Dedifferentiated amniotic fluid mesenchymal stem cell (primary cell): ENCODE measurements at regions not wholly inside any gene's neighbourhood (a gene's known extent, or its start where the extent isn't known, plus 50 kb on each side); places are given as distances from the start of the nearest gene placed in this dataset.

ENCODE experiments used
- DNase-seq: peaks from one replicate; pipeline ENCODE4 v3.0.0-alpha.2; 2016; ENCODE audit errors: extremely low spot score

- DNase-seq, result peak; percentile 71
Measured at GRCh38 chr9:693201-694091, 148.1 kb upstream of the DMRT1 start.

- no peak for DNase-seq
Measured at GRCh38 chr9:694092-694402, 147.4 kb upstream of the DMRT1 start.

DNA sequence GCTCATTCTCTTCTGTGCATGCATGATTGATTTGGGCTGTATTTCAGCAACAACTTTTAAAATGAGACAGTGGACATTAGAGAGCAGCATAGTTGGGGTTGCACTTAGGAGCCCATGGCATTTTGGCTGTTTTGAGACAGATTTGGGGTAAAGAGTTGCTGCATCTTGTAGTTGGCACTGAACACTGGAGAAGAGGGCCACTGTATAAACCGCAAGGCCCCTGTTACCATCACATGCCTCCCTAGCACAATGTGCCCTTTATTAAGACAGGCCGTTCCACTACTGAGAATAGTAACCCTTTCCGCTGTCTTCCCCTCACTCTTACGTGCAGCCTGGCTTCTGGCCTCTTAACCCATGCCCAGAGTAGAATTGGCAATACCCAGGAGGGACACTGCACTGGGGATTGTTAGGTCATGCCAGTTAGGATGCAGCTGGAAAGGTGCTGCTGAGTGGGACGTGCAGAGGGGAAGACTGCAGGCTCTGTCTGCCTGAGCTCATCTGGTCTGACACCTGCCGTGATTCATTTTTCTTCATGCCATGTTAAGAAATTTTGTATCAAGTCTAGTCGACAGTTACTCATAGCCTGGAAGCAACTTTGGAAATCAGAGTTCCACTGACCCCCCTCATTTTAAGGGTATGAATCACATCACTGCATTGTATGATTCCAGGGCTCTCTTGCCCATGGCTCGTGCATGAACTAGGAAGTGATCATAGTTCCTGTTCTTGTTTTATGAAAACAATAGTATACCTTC lies 146.9 kb upstream of the DMRT1 start:
- DNase-seq, result peak; percentile 73

DNA sequence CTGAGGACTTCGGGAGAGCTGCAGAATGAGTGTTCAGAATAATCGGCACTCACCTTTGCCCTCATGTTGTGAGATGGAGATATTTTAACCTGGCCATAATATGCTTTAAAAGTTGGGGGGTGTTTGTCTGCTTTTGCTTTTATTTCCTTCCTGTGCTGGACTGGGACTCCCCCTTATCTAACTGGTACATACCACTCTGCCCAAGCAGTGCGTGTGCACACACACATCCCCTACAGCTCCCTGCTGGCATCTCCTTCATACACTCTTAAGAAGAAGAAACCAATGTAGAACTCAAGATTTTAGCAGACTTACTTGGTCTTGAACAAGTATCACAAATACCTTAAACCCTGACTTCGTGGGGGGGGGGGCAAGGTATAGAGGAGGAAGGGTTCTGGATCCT lies 146.2 kb upstream of the DMRT1 start:
- DNase-seq, result no peak

GRCh38 chr9:696332-697323 lies 144.9 kb upstream of the DMRT1 start:
- peak; percentile 50 for DNase-seq

DNA sequence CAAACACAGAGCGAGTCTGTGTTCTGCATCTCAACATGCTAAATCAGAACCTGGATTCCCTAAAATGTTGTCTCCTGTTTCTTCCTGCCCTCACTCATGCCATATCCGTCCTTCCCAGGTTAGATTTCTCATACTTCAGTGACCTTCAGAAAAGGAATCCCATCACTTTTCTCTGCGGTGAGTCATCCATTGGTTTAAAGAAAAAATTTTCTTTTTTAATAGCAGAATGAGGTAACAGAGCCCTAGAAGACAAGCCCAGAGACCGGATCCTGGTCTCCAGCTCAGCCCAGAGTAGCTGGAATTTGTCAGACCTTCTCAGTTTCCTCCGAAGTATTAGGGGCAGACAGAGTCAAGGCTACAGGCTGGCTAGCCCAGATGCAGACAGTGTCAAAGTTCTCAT lies 143.2 kb upstream of the DMRT1 start:
- peak; percentile 41 for DNase-seq

DNA sequence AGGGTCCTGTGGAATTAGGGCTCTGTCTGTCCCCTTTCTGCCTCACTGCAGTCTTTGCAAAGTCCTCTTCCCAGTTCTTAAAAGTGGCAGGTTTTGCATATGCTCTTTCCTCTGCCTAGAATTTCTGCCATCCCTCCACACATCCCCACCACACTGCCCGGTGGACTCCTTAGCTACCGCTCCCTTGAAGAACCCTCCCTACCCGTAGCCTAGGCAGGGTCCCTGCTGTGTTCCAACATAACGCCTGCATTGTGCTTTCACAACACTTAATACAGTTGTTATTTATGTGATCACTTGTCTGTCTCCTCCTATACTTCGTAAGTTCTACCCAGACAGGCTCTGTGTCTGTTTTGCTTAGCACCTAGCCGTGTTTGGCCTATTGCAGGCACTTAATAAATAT lies 142.5 kb upstream of the DMRT1 start:
- DNase-seq, result no peak

DNA sequence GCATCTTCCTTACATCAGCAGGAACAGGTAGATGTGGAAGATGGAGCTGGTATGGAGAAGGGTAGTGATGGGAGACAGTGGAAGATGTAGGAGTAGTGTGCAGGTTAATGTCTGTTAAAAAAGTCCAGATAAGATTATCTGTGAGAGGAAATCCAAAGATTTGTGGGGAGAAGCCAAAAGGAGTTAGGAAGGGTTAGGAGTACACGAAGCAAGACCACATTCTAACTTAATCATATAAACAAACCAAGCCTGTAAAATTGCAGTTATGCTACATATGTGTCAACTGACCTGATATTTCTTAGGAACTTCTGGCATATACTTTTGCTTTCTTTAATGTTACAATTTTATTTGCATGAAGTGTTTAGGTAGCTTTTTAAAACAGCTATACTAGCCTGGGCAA lies 142.1 kb upstream of the DMRT1 start:
- DNase-seq, result no peak

GRCh38 chr9:700365-701282 lies 140.9 kb upstream of the DMRT1 start:
- no peak for DNase-seq

DNA sequence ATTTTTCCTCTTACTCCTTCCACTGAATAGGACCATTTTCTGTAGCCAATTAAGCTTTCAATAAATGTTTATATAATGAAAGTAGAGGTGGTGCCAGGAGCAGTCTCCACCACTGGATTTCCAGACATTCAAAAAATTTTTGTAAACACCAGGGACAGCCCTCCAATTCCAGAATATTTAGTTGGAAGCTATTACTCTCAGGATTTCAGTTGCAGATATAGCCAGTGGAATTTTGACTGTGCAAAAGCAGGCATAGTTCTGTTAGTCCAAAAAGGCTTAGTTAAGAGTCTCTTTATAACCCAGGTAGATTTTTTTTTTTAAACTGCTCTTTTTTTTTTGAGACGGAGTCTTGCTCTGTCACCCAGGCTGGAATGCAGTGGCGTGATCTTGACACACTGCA lies 138.1 kb upstream of the DMRT1 start:
- DNase-seq, result peak; percentile 44

DNA sequence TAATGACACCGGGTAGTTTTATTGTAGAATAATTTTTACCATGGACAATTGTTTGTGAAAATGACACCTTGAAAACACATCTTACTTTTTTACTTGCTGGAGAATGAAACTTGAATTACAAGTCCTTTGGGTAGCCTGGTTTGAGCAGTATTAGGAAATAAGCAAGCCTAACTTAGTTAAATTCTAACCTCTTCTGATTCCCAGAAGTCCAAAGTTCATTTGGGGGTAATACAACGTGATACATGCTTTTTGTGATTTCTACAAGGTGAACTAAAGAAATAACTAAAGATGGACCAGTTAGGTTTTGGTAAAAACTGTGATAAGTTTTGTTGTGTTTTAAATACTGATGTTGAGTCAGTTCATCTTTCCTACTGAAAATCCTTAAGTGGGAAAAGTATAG lies 135.4 kb upstream of the DMRT1 start:
- no peak for DNase-seq

GRCh38 chr9:706606-707459 lies 134.7 kb upstream of the DMRT1 start:
- DNase-seq, result peak; percentile 57

- no peak for DNase-seq
Measured at GRCh38 chr9:708182-708550, 133.3 kb upstream of the DMRT1 start.

- DNase-seq, result no peak
Measured at GRCh38 chr9:708551-709432, 132.7 kb upstream of the DMRT1 start.

- DNase-seq, result no peak
Measured at GRCh38 chr9:710951-711745, 130.3 kb upstream of the DMRT1 start.

- no peak for DNase-seq
Measured at GRCh38 chr9:711761-712553, 129.5 kb upstream of the DMRT1 start.

- DNase-seq, result no peak
Measured at GRCh38 chr9:712643-713042, 128.9 kb upstream of the DMRT1 start.
